ENCODE measurements at regions not wholly inside any gene's neighbourhood (a gene's known extent, or its start where the extent isn't known, plus 50 kb on each side); places are given as distances from the start of the nearest gene placed in this dataset.
"Not testable (repeated sequence)": the region's sequence is repeated elsewhere in the genome, so short reads cannot be mapped to it uniquely, and the experiment has no call there.

DNA sequence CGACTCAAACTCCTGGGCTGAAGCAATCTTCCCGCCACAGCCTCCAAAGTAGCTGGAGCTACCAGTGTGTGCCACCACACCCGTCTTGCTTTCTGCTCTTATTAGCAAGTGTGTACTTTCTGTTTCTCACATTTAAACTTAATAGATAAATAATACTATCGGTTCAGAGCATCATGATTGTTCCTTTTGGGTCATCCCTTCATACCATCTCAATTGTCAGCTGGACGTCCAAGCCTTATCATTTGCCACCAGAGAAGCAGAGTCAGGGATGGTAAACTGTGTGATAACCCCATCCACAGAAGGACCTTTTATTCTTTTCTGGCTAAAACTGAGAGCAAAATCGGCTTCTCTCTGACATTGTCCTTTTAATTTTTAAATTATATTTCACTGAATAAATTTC lies 279.8 kb upstream of the GOT2 start:
- H2AFZ ChIP-seq (ENCODE audit: low read depth): no peak overlapping the region
- 12% methylated on average over 6 of the region's 6 CpGs for WGBS (ENCODE audit: low lambda C conversion rate)
- ChIA-PET POLR2A (no interaction called here), CTCF (no interaction called here)
- H4K20me1 ChIP-seq (ENCODE audit: insufficient read depth): no peaks in the 10 kb centered on the region
- no peak overlapping the region for H3K9ac ChIP-seq
- no peaks in the 10 kb centered on the region for H3K79me2 ChIP-seq (ENCODE audit: insufficient read depth)
- no peak for DNase-seq
- H3K4me3 ChIP-seq (ENCODE audit: low read depth in 2 of 2, low read length in 1 of 2): no peak overlapping the region
- H3K4me1 ChIP-seq (ENCODE audit: control insufficient read depth in 1 of 2, insufficient read depth in 2 of 2, low read depth in 1 of 2, low read length in 1 of 2): no peaks in the 10 kb centered on the region
- no peaks in the 10 kb centered on the region for H3F3A ChIP-seq (replicated peaks; ENCODE audit: insufficient read depth)
- no peak overlapping the region for H3K27ac ChIP-seq (ENCODE audit: low read depth in 2 of 2, low read length in 1 of 2)
- peaks cover 4% of the 10 kb centered on the region; the same call in 1 of the 2 replicates for H3K9me3 ChIP-seq
- TF ChIP-seq EZH2phosphoT487 (IDR thresholded peaks at IDR 0.05; ENCODE audit: borderline replicate concordance, low read depth) (no peak), SIN3A (IDR thresholded peaks at IDR 0.05; ENCODE audit: borderline replicate concordance, low read depth, low read length) (no peak), MXI1 (IDR thresholded peaks at IDR 0.05; ENCODE audit: low read depth, low read length) (no peak), EP300 (IDR thresholded peaks at IDR 0.05; ENCODE audit: borderline replicate concordance in 1 of 2, low read depth in 1 of 2, low read length in 1 of 2) (no peak), GABPA (IDR thresholded peaks at IDR 0.05; ENCODE audit: low read depth) (no peak), NRF1 (IDR thresholded peaks at IDR 0.05; ENCODE audit: low read depth, low read length) (no peak)
- TF ChIP-seq, protein P1, sequence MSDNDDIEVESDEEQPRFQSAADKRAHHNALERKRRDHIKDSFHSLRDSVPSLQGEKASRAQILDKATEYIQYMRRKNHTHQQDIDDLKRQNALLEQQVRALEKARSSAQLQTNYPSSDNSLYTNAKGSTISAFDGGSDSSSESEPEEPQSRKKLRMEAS (IDR thresholded peaks at IDR 0.05; ENCODE audit: low read depth): no peak
- TF ChIP-seq, protein P2, sequence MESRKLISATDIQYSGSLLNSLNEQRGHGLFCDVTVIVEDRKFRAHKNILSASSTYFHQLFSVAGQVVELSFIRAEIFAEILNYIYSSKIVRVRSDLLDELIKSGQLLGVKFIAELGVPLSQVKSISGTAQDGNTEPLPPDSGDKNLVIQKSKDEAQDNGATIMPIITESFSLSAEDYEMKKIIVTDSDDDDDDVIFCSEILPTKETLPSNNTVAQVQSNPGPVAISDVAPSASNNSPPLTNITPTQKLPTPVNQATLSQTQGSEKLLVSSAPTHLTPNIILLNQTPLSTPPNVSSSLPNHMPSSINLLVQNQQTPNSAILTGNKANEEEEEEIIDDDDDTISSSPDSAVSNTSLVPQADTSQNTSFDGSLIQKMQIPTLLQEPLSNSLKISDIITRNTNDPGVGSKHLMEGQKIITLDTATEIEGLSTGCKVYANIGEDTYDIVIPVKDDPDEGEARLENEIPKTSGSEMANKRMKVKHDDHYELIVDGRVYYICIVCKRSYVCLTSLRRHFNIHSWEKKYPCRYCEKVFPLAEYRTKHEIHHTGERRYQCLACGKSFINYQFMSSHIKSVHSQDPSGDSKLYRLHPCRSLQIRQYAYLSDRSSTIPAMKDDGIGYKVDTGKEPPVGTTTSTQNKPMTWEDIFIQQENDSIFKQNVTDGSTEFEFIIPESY (IDR thresholded peaks at IDR 0.05; ENCODE audit: borderline replicate concordance, low read depth): no peak
- no peaks in the 10 kb centered on the region for H3K27me3 ChIP-seq (ENCODE audit: insufficient read depth)
- H3K9me2 ChIP-seq: no peaks in the 10 kb centered on the region; the same call in 1 of the 2 replicates
- no peak overlapping the region for H3K4me2 ChIP-seq
- no peaks in the 10 kb centered on the region for H3K36me3 ChIP-seq (replicated peaks in 1 of 2; ENCODE audit: control insufficient read depth in 1 of 2, insufficient read depth in 2 of 2, low read length in 1 of 2)

DNA sequence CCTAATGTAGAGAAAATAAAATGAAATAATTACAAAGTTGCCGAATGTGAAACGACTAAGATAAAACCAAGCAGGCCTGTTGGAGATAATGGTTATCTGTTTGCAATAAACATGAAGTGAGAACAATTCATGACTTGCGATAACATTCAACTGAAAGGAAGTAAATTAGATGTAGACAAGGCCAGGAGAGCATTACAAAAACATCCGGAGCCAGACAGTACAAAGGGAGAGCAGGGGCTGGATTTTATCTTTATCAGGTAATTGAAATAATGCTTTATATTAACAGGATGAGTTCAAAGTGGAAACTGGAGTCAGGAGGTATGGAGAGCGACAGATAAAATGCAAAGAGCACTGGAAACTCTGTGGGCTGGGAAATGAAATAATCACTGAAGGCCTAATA lies 265.6 kb upstream of the GOT2 start:
- Histone ChIP-seq H3K36me3 (replicated peaks in 1 of 2; ENCODE audit: control insufficient read depth in 1 of 2, insufficient read depth in 2 of 2, low read length in 1 of 2) (no peaks in the 10 kb centered on the region), H3K4me2 (no peak overlapping the region), H3K9me2 (no peaks in the 10 kb centered on the region), H3F3A (replicated peaks; ENCODE audit: insufficient read depth) (no peaks in the 10 kb centered on the region), H3K4me3 (ENCODE audit: low read depth in 2 of 2, low read length in 1 of 2) (no peak overlapping the region), H3K4me1 (ENCODE audit: control insufficient read depth in 1 of 2, insufficient read depth in 2 of 2, low read depth in 1 of 2, low read length in 1 of 2) (peaks cover 0 to 2% of the 10 kb centered on the region in 2 experiments; a peak in 1 of 4 replicates), H3K9me3 (no peaks in the 10 kb centered on the region), H2AFZ (ENCODE audit: low read depth) (no peak overlapping the region), H3K27me3 (ENCODE audit: insufficient read depth) (no peaks in the 10 kb centered on the region), H4K20me1 (ENCODE audit: insufficient read depth) (no peaks in the 10 kb centered on the region), H3K9ac (no peak overlapping the region), H3K27ac (ENCODE audit: low read depth in 2 of 2, low read length in 1 of 2) (no peak overlapping the region), H3K79me2 (ENCODE audit: insufficient read depth) (no peaks in the 10 kb centered on the region)
- POLR2A ChIA-PET: no interaction called here
- no peak for TF ChIP-seq FOXJ3 (CRISPR knock-in tag; IDR thresholded peaks at IDR 0.05)
- no peak for TF ChIP-seq RCOR1 (IDR thresholded peaks at IDR 0.05; ENCODE audit: low read length)
- TF ChIP-seq GATA2 (CRISPR knock-in tag; IDR thresholded peaks at IDR 0.05): peak; percentile 79
- 12% methylated on average over 5 of the region's 5 CpGs for WGBS (ENCODE audit: low lambda C conversion rate)
- CTCF ChIA-PET: no interaction called here
- peak; percentile 23 for DNase-seq

DNA sequence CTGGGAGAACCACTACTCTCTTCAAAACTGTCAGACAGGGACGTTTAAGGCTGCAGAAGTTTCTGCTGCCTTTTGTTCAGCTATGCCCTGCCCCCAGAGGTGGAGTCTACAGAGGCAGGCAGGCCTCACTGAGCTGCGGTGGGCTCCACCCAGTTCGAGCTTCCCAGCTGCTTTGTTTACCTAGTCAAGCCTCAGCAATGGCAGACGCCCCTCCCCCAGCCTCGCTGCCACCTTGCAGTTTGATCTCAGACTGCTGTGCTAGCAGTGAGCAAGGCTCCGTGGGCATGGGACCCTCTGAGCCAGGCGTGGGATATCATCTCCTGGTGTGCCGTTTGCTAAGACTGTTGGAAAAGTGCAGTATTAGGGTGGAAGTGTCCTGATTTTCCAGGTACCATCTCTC lies 258.6 kb upstream of the GOT2 start:
- H4K20me1 ChIP-seq (ENCODE audit: insufficient read depth); CTCF ChIA-PET; H3K27me3 ChIP-seq (ENCODE audit: insufficient read depth); H3K4me1 ChIP-seq (ENCODE audit: control insufficient read depth in 1 of 2, insufficient read depth in 2 of 2, low read depth in 1 of 2, low read length in 1 of 2); POLR2A ChIA-PET; H3K36me3 ChIP-seq (replicated peaks in 1 of 2; ENCODE audit: control insufficient read depth in 1 of 2, insufficient read depth in 2 of 2, low read length in 1 of 2); H3K9me2 ChIP-seq; H3F3A ChIP-seq (replicated peaks; ENCODE audit: insufficient read depth); H3K4me2 ChIP-seq; DNase-seq; H3K27ac ChIP-seq (ENCODE audit: low read depth in 2 of 2, low read length in 1 of 2); H3K79me2 ChIP-seq (ENCODE audit: insufficient read depth); H3K9me3 ChIP-seq; H3K4me3 ChIP-seq (ENCODE audit: low read depth in 2 of 2, low read length in 1 of 2); H2AFZ ChIP-seq (ENCODE audit: low read depth); H3K9ac ChIP-seq: not testable (repeated sequence)
- WGBS (ENCODE audit: low lambda C conversion rate): 0% methylated on average over 3 of the region's 8 CpGs

DNA sequence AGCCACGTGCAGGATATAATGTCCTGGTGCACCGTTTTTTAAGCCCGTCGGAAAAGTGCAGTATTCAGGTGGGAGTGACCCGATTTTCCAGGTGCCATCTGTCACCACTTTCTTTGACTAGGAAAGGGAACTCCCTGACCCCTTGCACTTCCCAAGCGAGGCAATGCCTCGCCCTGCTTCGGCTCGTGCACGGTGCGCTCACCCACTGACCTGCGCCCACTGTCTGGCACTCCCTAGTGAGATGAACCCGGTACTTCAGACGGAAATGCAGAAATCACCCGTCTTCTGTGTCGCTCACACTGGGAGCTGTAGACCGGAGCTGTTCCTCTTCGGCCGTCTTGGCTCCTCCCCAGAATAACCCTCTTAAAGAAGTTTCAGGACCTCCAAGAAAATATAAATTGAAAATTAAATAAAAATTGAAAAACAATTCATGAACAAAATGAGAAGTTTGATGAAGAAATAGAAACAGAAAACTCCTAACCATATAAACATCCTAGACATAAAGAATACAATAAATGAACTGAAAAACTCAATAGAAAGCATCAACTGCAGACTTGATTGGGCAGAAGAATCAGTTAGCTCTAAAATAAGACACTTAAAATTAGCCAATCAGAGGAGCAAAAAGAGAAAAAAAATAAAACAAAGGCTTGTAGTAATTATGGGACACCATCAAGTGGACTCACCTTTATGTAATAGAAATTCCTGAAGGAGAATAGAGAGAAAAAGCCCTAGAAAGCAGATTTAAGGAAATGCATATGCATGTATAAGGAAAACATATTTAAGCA lies 249.3 kb upstream of the GOT2 start:
- 38% methylated on average over 15 of the region's 19 CpGs for WGBS (ENCODE audit: low lambda C conversion rate)

More for the DNA sequence above, 249.3 kb upstream of the GOT2 start:
- POLR2A ChIA-PET; H3K9me3 ChIP-seq; H3K79me2 ChIP-seq (ENCODE audit: insufficient read depth); H4K20me1 ChIP-seq (ENCODE audit: insufficient read depth); H3K4me2 ChIP-seq; H3K27me3 ChIP-seq (ENCODE audit: insufficient read depth); DNase-seq; H3K9ac ChIP-seq; H3K27ac ChIP-seq (ENCODE audit: low read depth in 2 of 2, low read length in 1 of 2); H3K4me1 ChIP-seq (ENCODE audit: control insufficient read depth in 1 of 2, insufficient read depth in 2 of 2, low read depth in 1 of 2, low read length in 1 of 2); H3K36me3 ChIP-seq (replicated peaks in 1 of 2; ENCODE audit: control insufficient read depth in 1 of 2, insufficient read depth in 2 of 2, low read length in 1 of 2); H3K9me2 ChIP-seq; H3K4me3 ChIP-seq (ENCODE audit: low read depth in 2 of 2, low read length in 1 of 2); H2AFZ ChIP-seq (ENCODE audit: low read depth); H3F3A ChIP-seq (replicated peaks; ENCODE audit: insufficient read depth): not testable (repeated sequence)
- CTCF ChIA-PET: interaction anchor here (1.2 kb wide), 1 partner anchor 9 kb away, joined by 4 read pairs; no protein-coding TSS in a partner anchor

Data from SK-N-SH (cell line).